BLaER1 (cell line): ENCODE measurements at regions not wholly inside any gene's neighbourhood (a gene's known extent, or its start where the extent isn't known, plus 50 kb on each side); places are given as distances from the start of the nearest gene placed in this dataset.
"Not testable (repeated sequence)": the region's sequence is repeated elsewhere in the genome, so short reads cannot be mapped to it uniquely, and the experiment has no call there.

Experiments
- H3K27ac ChIP-seq: shearing (Covaris generic); formaldehyde crosslinking; 2 replicates; pipeline ENCODE4 v1.8.1; 2022
- H3K27me3 ChIP-seq: shearing (Covaris generic); formaldehyde crosslinking; 2 replicates; pipeline ENCODE4 v1.8.1; 2022
- H3K36me3 ChIP-seq: shearing (Covaris generic); formaldehyde crosslinking; 2 replicates; pipeline ENCODE4 v1.8.1; 2022
- H3K4me1 ChIP-seq: shearing (Covaris generic); formaldehyde crosslinking; 2 replicates; pipeline ENCODE4 v1.8.1; 2022
- H3K4me2 ChIP-seq: shearing (Covaris generic); formaldehyde crosslinking; 2 replicates; pipeline ENCODE4 v1.8.1; 2022
- H3K4me3 ChIP-seq: shearing (Covaris generic); formaldehyde crosslinking; 2 replicates; pipeline ENCODE4 v1.8.1; 2022
- H3K9ac ChIP-seq: shearing (Covaris generic); formaldehyde crosslinking; 2 replicates; pipeline ENCODE4 v1.8.1; 2022
- H3K9me3 ChIP-seq: shearing (Covaris generic); formaldehyde crosslinking; 2 replicates; pipeline ENCODE4 v1.8.1; 2022
- H4K20me1 ChIP-seq: shearing (Covaris generic); formaldehyde crosslinking; 2 replicates; pipeline ENCODE4 v1.8.1; 2022
- Cebpa-rat ChIP-seq: shearing (Covaris generic); IDR thresholded peaks from 2 replicates; pipeline ENCODE4 v1.8.1; 2022

DNA sequence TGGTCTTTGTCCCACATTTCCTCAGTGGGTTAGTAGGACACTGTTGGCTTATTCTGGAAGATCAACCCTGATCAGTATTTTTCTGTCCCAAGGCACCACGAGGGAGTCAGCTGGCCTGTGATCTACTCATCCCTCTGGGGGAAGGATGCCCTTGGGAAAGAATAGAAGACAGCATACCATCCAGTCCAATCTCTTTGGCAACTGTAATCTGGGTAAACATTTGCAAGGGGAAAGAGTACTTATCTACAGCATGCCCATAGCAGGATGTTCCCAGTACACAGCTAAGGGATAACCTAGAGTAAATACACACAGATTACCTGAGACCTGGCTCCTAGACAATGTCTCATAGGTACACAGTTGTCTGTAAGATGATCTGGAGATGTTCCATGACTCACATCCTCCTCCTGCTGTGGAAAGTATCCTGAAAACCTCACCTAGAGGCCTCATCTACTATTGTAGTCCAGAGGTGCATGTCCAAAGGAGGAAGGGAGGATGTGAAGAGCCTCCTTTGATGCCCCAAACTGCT lies 134.3 kb upstream of the VWC2 start:
- Histone ChIP-seq H3K4me1 (no peaks in the 10 kb centered on the region), H3K36me3 (no peaks in the 10 kb centered on the region), H3K4me2 (no peak overlapping the region), H3K27ac (no peak overlapping the region), H3K9ac (no peak overlapping the region), H4K20me1 (no peaks in the 10 kb centered on the region), H3K4me3 (no peak overlapping the region), H3K27me3 (no peaks in the 10 kb centered on the region), H3K9me3 (no peaks in the 10 kb centered on the region)
- no peak for TF ChIP-seq Cebpa-rat

DNA sequence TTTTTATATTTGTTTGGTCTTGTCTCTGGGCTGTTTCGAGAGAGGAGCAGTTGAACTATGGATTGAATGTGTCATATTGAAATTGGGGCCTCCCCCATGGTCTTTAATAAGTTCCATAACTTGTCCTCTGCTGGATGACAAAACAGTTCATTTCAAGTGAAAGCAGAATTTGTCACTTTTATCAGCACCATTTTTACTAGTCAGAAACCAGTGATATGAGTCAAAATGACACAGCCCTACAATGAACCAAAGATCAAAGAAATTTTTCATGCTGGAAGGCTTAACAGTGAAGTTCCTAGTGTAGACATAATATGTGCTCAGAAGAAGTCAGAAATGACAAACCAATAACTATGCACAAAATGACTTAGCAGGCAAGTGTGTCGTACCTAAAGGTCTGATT lies 133.6 kb upstream of the VWC2 start:
- no peak overlapping the region for H3K27ac ChIP-seq

DNA sequence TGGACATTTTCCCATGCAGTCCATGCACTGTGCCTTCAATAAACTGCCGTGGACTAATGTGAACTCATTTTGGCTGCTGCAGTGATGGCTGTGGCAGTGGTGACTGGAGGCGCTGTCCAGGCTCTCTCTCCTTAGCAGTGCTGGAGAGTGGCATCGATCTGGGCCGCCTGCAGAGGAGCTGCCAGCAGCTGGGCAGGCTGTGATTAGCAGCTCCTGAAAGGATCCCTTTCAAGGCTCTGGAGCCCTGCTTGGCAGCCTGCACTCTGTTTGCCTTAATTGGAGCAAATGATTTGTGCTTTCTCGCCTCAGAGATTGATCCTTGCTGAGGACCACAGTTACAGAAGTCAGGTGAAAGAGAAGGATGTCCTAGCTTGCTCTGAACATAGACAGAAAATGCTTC lies 130.1 kb upstream of the VWC2 start:
- H3K27ac ChIP-seq: no peak overlapping the region
- no peaks in the 10 kb centered on the region for H4K20me1 ChIP-seq
- H3K36me3 ChIP-seq: no peaks in the 10 kb centered on the region
- H3K27me3 ChIP-seq: no peaks in the 10 kb centered on the region
- TF ChIP-seq Cebpa-rat: no peak
- no peaks in the 10 kb centered on the region for H3K9me3 ChIP-seq
- no peak overlapping the region for H3K4me2 ChIP-seq
- no peak overlapping the region for H3K9ac ChIP-seq
- no peaks in the 10 kb centered on the region for H3K4me1 ChIP-seq
- H3K4me3 ChIP-seq: no peak overlapping the region

More for the DNA sequence above, 133.6 kb upstream of the VWC2 start:
- Histone ChIP-seq H3K4me3 (no peak overlapping the region), H3K27me3 (no peaks in the 10 kb centered on the region), H3K36me3 (no peaks in the 10 kb centered on the region), H3K9me3 (no peaks in the 10 kb centered on the region), H3K9ac (no peak overlapping the region), H3K4me2 (no peak overlapping the region), H4K20me1 (no peaks in the 10 kb centered on the region), H3K4me1 (no peaks in the 10 kb centered on the region)
- no peak for TF ChIP-seq Cebpa-rat

GRCh38 chr7:49643736-49644135 lies 129.7 kb upstream of the VWC2 start:
- Histone ChIP-seq H3K4me1 (no peaks in the 10 kb centered on the region), H3K27ac (no peak overlapping the region), H3K27me3 (no peaks in the 10 kb centered on the region), H4K20me1 (no peaks in the 10 kb centered on the region), H3K9me3 (no peaks in the 10 kb centered on the region), H3K4me3 (no peak overlapping the region), H3K9ac (no peak overlapping the region), H3K4me2 (no peak overlapping the region), H3K36me3 (no peaks in the 10 kb centered on the region)
- TF ChIP-seq Cebpa-rat: no peak

DNA sequence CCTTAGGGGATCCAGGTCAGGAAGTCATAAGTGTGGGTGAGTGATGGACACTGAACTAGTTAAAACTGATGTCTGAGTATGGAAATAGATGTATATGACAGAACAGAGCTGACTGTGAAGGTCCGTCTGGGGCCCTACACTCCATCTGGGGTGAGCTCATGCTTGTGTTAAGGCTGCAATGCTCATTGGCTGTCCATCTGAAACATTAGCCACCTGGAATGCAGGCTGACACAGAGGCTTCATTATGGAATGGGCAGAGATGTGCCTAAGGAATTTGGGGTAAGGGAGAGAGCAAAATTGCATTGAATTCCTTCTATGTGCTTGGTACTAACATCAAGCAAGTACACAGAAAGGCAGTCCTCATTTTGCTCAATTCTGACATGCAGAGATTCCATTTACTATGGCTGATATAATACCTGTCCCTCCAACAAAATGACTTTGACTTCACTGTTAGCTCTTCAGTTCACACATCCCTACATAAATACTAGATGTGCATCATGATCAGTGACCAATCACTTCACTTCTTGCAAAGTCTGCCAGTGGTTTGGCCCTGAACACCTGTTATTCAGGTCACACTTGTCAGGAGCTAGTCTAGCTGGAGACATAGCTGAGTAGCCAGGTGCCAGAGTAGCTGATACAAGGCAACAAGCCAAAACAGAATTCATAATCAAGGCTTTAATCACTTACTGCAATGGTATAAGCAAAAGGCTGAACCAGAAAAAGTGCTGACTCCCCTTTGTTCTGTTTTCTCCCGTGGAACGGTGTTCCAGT lies 128.9 kb upstream of the VWC2 start:
- Histone ChIP-seq H4K20me1 (no peaks in the 10 kb centered on the region), H3K36me3 (no peaks in the 10 kb centered on the region), H3K27me3 (no peaks in the 10 kb centered on the region), H3K4me2 (no peak overlapping the region), H3K9me3 (no peaks in the 10 kb centered on the region), H3K27ac (no peak overlapping the region), H3K4me3 (no peak overlapping the region), H3K4me1 (no peaks in the 10 kb centered on the region), H3K9ac (no peak overlapping the region)
- no peak for TF ChIP-seq Cebpa-rat

GRCh38 chr7:49645296-49645695 lies 128.1 kb upstream of the VWC2 start:
- TF ChIP-seq Cebpa-rat: no peak
- Histone ChIP-seq H3K27ac (no peak overlapping the region), H3K9ac (no peak overlapping the region), H3K4me2 (no peak overlapping the region), H3K36me3 (no peaks in the 10 kb centered on the region), H3K27me3 (no peaks in the 10 kb centered on the region), H3K4me1 (no peaks in the 10 kb centered on the region), H4K20me1 (no peaks in the 10 kb centered on the region), H3K9me3 (no peaks in the 10 kb centered on the region), H3K4me3 (no peak overlapping the region)

GRCh38 chr7:49660170-49660783 lies 113.2 kb upstream of the VWC2 start:
- no peak for TF ChIP-seq Cebpa-rat
- Histone ChIP-seq H3K4me1 (no peaks in the 10 kb centered on the region), H3K9me3 (no peaks in the 10 kb centered on the region), H3K36me3 (no peaks in the 10 kb centered on the region), H3K4me2 (no peak overlapping the region), H3K27me3 (no peaks in the 10 kb centered on the region), H3K27ac (no peak overlapping the region), H3K4me3 (no peak overlapping the region), H4K20me1 (no peaks in the 10 kb centered on the region), H3K9ac (no peak overlapping the region)

- H3K9me3 ChIP-seq: no peaks in the 10 kb centered on the region
- H3K36me3 ChIP-seq: no peaks in the 10 kb centered on the region
- H3K4me2 ChIP-seq: no peak overlapping the region
- no peaks in the 10 kb centered on the region for H3K27me3 ChIP-seq
- no peak overlapping the region for H3K9ac ChIP-seq
- H3K27ac ChIP-seq: no peak overlapping the region
- H3K4me3 ChIP-seq: no peak overlapping the region
- no peaks in the 10 kb centered on the region for H3K4me1 ChIP-seq
- TF ChIP-seq Cebpa-rat: no peak
- no peaks in the 10 kb centered on the region for H4K20me1 ChIP-seq
Measured at GRCh38 chr7:49660976-49661375, 112.5 kb upstream of the VWC2 start.

DNA sequence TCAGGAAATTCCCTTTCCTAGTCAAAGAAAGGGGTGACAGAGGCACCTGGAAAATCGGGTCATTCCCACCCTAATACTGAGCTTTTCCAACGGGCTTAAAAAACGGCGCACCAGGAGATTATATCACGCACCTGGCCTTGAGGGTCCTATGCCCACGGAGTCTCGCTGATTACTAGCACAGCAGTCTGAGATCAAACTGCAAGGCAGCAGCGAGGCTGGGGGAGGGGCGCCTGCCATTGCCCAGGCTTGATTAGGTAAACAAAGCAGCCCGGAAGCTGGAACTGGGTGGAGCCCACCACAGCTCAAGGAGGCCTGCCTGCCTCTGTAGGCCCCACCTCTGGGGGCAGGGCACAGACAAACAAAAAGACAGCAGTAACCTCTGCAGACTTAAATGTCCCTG lies 107.5 kb upstream of the VWC2 start:
- not testable (repeated sequence) for H3K27ac ChIP-seq, H3K9me3 ChIP-seq, H3K4me3 ChIP-seq, H3K9ac ChIP-seq, H3K27me3 ChIP-seq, H3K4me1 ChIP-seq, H4K20me1 ChIP-seq, H3K4me2 ChIP-seq, H3K36me3 ChIP-seq

GRCh38 chr7:49666764-49667163 lies 106.7 kb upstream of the VWC2 start:
- peaks cover 4% of the 10 kb centered on the region; the same call in 1 of the 2 replicates for H3K9me3 ChIP-seq
- H3K4me1 ChIP-seq: no peaks in the 10 kb centered on the region
- no peak overlapping the region for H3K4me3 ChIP-seq
- no peak for TF ChIP-seq Cebpa-rat
- H3K27me3 ChIP-seq: no peaks in the 10 kb centered on the region
- H3K9ac ChIP-seq: no peak overlapping the region
- no peaks in the 10 kb centered on the region for H4K20me1 ChIP-seq
- no peaks in the 10 kb centered on the region for H3K36me3 ChIP-seq
- no peak overlapping the region for H3K27ac ChIP-seq
- no peak overlapping the region for H3K4me2 ChIP-seq
